Stomach (tissue), 4 donors: ENCODE measurements at regions not wholly inside any gene's neighbourhood (a gene's known extent, or its start where the extent isn't known, plus 50 kb on each side); places are given as distances from the start of the nearest gene placed in this dataset.

ENCODE experiments used
- EP300 ChIP-seq: sonication (generic); formaldehyde crosslinking; IDR thresholded peaks from one replicate; pipeline ENCODE4 v1.6.1; 2017; ENCODE audit warnings: antibody characterized with exemption
- POLR2A ChIP-seq, 4 donors: fragments of 450-650 bp; IDR thresholded peaks; one replicate each; pipeline ENCODE4 v1.6.1; 2016; ENCODE audit warnings: antibody characterized with exemption in 4 of 4, control low read depth in 2 of 4, mild to moderate bottlenecking in 1 of 4, moderate library complexity in 1 of 4
- POLR2AphosphoS5 ChIP-seq, 3 donors: sonication (generic); formaldehyde crosslinking; IDR thresholded peaks; one replicate each; pipeline ENCODE4 v1.6.1; 2016; ENCODE audit warnings: antibody characterized with exemption in 3 of 3
- TF ChIP-seq, protein P1 (sequence below), 7 experiments: fragments of 450-650 bp in 4 of 7; fragments of 200-600 bp in 3 of 7; sonication (generic) in 3 of 7; IDR thresholded peaks; one replicate each; pipeline ENCODE4 v1.5.1; 2016 to 2019; ENCODE audit warnings: antibody characterized with exemption in 7 of 7, control low read depth in 2 of 7, mild to moderate bottlenecking in 1 of 7

GRCh38 chr12:41981013-41981412, 163.7 kb downstream of the GXYLT1 start:
- TF ChIP-seq, protein P1, sequence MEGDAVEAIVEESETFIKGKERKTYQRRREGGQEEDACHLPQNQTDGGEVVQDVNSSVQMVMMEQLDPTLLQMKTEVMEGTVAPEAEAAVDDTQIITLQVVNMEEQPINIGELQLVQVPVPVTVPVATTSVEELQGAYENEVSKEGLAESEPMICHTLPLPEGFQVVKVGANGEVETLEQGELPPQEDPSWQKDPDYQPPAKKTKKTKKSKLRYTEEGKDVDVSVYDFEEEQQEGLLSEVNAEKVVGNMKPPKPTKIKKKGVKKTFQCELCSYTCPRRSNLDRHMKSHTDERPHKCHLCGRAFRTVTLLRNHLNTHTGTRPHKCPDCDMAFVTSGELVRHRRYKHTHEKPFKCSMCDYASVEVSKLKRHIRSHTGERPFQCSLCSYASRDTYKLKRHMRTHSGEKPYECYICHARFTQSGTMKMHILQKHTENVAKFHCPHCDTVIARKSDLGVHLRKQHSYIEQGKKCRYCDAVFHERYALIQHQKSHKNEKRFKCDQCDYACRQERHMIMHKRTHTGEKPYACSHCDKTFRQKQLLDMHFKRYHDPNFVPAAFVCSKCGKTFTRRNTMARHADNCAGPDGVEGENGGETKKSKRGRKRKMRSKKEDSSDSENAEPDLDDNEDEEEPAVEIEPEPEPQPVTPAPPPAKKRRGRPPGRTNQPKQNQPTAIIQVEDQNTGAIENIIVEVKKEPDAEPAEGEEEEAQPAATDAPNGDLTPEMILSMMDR (IDR thresholded peaks at IDR 0.05) = no peak
- no peak for TF ChIP-seq POLR2A (IDR thresholded peaks at IDR 0.05)
- TF ChIP-seq POLR2AphosphoS5 (IDR thresholded peaks at IDR 0.05) = no peak
- no peak for TF ChIP-seq EP300
